ENCODE measurements at regions not wholly inside any gene's neighbourhood (a gene's known extent, or its start where the extent isn't known, plus 50 kb on each side); places are given as distances from the start of the nearest gene placed in this dataset.

GRCh38 chr12:115296613-115297198 is 612.7 kb upstream of the TBX3 start:
- TF ChIP-seq CTCF (IDR thresholded peaks at IDR 0.05) = no peak
- TF ChIP-seq EZH2phosphoT487 (IDR thresholded peaks at IDR 0.05; ENCODE audit: borderline replicate concordance, low read depth) = no peak
- no peak for TF ChIP-seq PBX3 (IDR thresholded peaks at IDR 0.05)
- TF ChIP-seq SIN3A (IDR thresholded peaks at IDR 0.05; ENCODE audit: borderline replicate concordance, low read depth, low read length) = no peak
- no peak for TF ChIP-seq YY1 (IDR thresholded peaks at IDR 0.05; ENCODE audit: low read depth)
- TF ChIP-seq EP300 (IDR thresholded peaks at IDR 0.05; ENCODE audit: borderline replicate concordance in 1 of 2, low read depth in 1 of 2, low read length in 1 of 2) = no peak
- TF ChIP-seq REST (IDR thresholded peaks at IDR 0.05; ENCODE audit: low read depth, low read length) = no peak
- TF ChIP-seq POLR2AphosphoS5 (IDR thresholded peaks at IDR 0.05; ENCODE audit: low read depth, low read length) = no peak
- TF ChIP-seq FOSL2 (IDR thresholded peaks at IDR 0.05; ENCODE audit: borderline replicate concordance, low read depth) = no peak

Measured in SK-N-SH (cell line).